ENCODE measurements at regions not wholly inside any gene's neighbourhood (a gene's known extent, or its start where the extent isn't known, plus 50 kb on each side); places are given as distances from the start of the nearest gene placed in this dataset.

DNA sequence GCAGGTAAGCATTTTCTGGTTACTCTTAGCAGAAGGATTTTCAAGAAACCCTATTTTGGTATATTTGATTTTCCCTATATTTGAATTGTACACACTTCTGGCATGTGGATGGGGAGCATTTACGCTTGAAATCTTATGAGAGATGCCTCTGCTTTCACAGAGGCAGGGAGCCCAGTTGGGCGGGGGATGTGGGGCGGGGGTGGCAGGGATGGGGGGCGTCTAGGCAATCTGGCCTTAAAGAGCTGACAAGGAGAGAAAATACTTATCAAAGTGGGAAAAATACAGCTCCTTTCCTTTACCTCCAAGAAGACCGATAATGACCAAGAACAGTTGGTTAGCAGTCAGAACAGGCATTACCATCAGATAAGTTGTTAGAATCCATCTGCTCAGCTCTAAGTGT lies 79.1 kb upstream of the NUDT7 start:
- intact Hi-C loops (cut with DNase I), result no loop called here

DNA sequence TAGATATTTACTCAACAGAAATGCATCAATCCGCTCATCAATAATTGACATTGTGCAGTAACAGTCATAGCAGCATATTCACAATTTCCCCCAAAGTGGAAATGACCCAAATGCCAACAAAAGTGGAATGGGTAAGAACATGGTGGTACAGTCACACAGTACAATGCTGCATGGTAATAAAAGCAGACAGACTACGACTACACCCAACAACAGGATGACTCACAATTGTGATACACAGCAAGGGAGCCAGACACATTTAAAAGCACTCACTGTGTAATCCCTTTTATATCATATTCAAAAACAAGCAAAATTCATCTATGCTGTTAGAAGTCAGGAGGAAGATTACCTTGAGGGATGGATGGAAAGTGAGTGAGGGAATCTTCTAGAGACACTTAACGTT lies 76.5 kb upstream of the NUDT7 start:
- intact Hi-C loops (cut with DNase I), result no loop called here
- DNase-seq (ENCODE audit: low spot score), result no peak

More for the DNA sequence above, 79.1 kb upstream of the NUDT7 start:
- no peak for DNase-seq (ENCODE audit: low spot score)

DNA sequence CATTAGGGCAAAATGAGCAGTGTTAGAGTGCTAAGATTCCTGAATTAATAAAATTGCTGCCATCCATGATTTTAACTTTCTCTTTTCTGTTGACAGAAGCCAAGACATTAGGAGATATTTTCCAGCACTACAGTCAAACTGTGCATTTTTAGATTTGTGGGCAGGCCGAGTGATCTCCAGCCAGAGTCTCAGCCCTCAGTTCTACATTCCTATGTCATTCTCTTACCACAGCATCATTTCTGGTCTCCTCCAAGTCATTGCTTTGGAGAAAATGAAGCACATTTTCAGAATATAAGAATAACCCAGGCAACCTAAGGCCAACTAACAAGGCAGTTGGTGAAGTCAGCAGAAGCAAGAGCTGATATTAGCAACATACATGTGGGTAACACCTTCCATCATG lies 74.6 kb upstream of the NUDT7 start:
- intact Hi-C loops (cut with DNase I), result no loop called here
- no peak for DNase-seq (ENCODE audit: low spot score)

DNA sequence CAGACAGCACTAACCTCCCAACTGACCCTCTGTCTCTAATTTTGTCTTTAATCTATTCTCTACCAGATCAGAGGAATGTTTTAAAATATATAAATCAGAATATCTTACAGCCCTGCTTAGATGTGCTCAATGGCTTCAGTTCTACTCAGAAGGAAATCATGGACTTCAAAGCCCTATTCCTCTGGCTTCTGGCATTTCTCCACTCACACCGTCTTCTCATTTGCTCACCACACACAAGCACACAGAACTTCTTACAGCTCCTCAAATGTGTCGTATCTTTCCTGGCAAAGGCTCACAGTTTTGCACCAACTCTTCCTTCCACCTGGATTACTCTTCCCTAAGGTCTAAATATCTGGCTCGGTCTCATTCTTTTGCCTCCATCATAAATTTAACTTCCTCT lies 71.6 kb upstream of the NUDT7 start:
- DNase-seq (ENCODE audit: low spot score), result no peak
- intact Hi-C loops (cut with DNase I), result no loop called here

DNA sequence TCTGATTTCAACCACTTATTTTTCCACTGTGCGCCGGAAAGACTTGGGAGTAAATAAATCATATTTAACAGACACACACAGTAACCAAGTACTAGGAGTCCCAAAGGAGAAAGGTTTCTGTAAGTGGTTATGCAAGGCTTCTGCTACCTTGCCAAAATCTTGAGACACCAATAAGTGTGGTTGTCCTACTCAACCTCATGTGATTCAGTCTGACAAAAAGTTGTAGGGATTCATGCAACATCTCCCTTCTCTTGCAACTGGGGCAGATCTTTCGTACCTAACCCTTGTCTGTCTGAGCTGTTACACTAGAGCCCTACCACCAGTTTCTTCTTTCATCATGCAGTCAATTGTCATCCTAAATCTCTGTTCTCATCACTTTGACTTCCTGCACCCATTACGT lies 69.9 kb upstream of the NUDT7 start:
- no peak for DNase-seq (ENCODE audit: low spot score)

DNA sequence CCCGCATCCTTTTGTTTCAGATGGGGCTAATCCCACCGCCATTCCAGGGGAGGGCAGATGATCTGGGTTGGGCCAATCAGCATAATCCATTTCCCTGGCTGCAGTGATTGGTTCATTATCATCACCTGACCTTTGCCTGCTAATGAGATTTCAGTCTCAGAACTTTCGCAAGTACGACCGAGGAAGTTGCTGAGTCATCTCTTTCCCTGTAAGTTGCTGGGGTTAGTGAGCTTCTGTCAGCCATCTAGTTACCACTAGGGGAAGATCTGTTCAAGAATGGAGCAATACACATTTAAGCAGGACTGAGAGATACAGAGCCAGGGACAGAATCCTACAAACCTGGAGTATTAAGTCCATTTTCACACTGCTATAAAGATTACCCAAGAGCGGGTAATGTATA lies 65.3 kb upstream of the NUDT7 start:
- no peak for DNase-seq (ENCODE audit: low spot score)
- intact Hi-C loops (cut with DNase I), result loop anchor here (5.0 kb wide), 1 partner anchor 55 kb away; no protein-coding TSS in a partner anchor

More for the DNA sequence above, 69.9 kb upstream of the NUDT7 start:
- intact Hi-C loops (cut with DNase I), result no loop called here

DNA sequence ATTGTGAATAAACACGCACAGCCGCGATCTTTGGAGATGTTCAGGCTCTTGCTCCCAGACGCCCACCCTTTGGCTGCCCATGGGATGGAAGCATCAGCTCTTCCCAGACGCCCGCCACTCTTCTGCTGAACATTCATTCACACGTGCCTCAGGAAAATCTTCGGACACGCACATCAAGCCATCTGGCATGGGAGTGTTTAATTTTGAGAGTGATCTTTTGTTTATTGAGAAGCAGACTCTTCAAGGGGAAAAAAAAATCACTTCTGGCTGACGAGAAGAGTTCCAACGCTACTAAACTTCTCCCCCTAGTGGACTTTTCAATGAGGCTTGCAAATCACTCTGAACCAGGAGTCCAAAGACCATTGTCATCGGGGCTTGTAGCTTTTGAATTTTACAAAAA lies 62.0 kb upstream of the NUDT7 start:
- intact Hi-C loops (cut with DNase I), result loop anchor here (10.0 kb wide), 1 partner anchor 426 kb away; no protein-coding TSS in a partner anchor
- no peak for DNase-seq (ENCODE audit: low spot score)

DNA sequence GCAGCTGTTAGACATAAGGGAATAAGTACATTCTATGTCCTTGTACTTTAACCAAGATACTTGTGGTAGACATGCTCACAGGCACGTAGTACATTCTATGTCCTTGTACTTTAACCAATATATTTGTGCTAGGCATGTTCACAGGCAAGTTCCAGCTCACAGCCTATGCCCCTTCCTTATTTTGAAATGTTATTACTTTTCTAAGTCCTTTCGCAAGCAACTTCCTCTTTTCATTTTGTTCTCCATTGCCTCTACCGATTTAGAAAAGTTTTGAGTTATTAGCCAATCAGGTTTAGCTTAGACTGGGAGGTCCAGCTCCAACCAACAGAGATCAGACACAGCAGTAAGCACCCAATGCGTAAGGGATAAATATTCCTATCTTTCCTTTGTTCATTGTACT lies 60.1 kb upstream of the NUDT7 start:
- intact Hi-C loops (cut with DNase I), result loop anchor here (10.0 kb wide), 1 partner anchor 427 kb away; no protein-coding TSS in a partner anchor
- DNase-seq (ENCODE audit: low spot score), result no peak

DNA sequence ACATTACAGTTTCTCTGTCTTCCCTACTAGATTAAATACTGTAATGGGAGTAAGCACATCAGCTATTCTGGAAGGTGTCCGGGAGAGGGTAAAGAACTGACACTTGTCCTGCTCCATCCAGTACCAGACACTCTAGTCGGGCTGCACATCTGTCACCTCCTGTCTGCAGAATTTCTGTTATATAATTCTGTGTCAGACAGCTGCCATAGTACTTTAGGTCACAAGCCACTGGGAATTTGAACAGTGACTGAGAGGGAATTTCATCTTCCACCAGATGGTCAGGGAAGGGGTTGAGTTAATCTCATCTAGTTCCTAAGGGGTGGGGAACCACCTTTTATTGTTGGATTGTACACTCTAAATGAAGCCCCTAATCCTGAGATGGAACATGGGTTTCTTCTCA lies 58.6 kb upstream of the NUDT7 start:
- no peak for DNase-seq (ENCODE audit: low spot score)
- intact Hi-C loops (cut with DNase I), result loop anchor here (10.0 kb wide), 1 partner anchor 429 kb away; no protein-coding TSS in a partner anchor

DNA sequence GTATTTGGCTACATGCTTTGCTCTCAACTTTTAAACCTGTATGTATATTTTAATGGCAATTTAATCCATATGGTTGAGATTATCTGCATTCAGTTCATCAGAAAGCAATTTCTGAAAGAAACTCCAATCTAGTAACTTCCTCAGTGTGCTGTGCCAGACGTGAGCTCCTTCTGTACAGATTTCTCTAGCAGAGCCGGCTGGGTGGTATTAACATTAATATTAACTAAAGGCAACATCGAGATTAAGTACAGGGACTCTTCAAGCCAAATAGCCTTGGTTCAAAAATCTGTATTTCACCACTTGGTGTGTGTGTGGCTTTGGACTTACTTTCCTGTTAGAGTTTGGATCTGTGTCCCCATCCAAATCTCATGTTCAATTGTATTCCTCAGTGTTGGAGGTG lies 55.5 kb upstream of the NUDT7 start:
- intact Hi-C loops (cut with DNase I), result loop anchor here (10.0 kb wide), 1 partner anchor 432 kb away; no protein-coding TSS in a partner anchor
- DNase-seq (ENCODE audit: low spot score), result no peak

DNA sequence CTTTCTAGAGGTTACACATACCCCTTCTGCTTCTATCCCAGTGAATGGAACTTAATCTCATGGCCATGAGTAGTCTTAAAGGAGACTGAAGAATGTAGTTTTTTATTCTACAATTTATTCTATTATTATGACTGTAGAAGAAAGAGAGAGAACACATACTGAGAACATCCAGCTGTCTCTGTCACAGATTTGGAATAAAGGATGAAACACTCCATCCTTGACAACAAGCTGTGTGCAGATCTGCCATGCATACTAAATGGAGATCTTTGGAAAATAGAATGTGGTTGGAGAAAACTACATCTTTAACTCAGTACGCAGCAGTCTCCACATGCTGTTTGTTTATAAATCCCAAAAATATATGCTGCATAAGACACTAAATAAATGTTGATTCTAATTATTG lies 54.1 kb upstream of the NUDT7 start:
- DNase-seq (ENCODE audit: low spot score), result no peak
- intact Hi-C loops (cut with DNase I), result loop anchor here (10.0 kb wide), 1 partner anchor 433 kb away; no protein-coding TSS in a partner anchor

DNA sequence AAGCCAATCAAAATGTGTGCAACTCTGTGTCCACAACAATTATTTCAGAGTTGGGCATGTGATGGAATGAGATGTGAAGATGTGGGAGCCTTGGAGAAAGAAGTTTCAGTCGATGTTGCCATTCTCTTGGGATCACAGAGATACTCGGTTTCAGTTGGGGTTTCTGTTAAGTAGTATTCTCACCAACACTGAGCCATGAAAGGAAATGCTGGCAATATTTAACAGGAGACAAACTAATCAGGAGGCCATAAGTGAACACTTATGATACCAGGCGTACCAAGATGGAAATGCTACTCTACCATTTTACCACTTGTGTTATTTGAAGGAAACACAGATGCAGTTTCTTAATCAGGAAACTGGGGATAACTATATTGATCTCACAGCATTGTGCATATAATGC lies 53.3 kb upstream of the NUDT7 start:
- no peak for DNase-seq (ENCODE audit: low spot score)
- intact Hi-C loops (cut with DNase I), result loop anchor here (10.0 kb wide), 1 partner anchor 434 kb away; no protein-coding TSS in a partner anchor

All from cardiac septum (tissue), 1 donor.